ENCODE measurements at regions not wholly inside any gene's neighbourhood (a gene's known extent, or its start where the extent isn't known, plus 50 kb on each side); places are given as distances from the start of the nearest gene placed in this dataset.

GRCh38 chr9:113695440-113695851 is 180.7 kb upstream of the ZNF618 start:
- in situ Hi-C loops (cut with MboI; ENCODE audit: low sequenced_read_pairs): no loop called here

GRCh38 chr9:113695901-113696300 is 180.2 kb upstream of the ZNF618 start:
- in situ Hi-C loops (cut with MboI; ENCODE audit: low sequenced_read_pairs): no loop called here

- in situ Hi-C loops (cut with MboI; ENCODE audit: low sequenced_read_pairs): loop anchor here (25.0 kb wide), 1 partner anchor 585 kb away; no protein-coding TSS in a partner anchor
Observed at GRCh38 chr9:113701774-113702755, 174.0 kb upstream of the ZNF618 start.

GRCh38 chr9:113705306-113705927 is 170.7 kb upstream of the ZNF618 start:
- in situ Hi-C loops (cut with MboI; ENCODE audit: low sequenced_read_pairs): loop anchor here (25.0 kb wide), 1 partner anchor 582 kb away; no protein-coding TSS in a partner anchor

GRCh38 chr9:113705928-113706519 is 170.1 kb upstream of the ZNF618 start:
- in situ Hi-C loops (cut with MboI; ENCODE audit: low sequenced_read_pairs): loop anchor here (25.0 kb wide), 1 partner anchor 581 kb away; no protein-coding TSS in a partner anchor

- in situ Hi-C loops (cut with MboI; ENCODE audit: low sequenced_read_pairs): loop anchor here (25.0 kb wide), 1 partner anchor 579 kb away; no protein-coding TSS in a partner anchor
Observed at GRCh38 chr9:113707953-113708695, 168.0 kb upstream of the ZNF618 start.

- in situ Hi-C loops (cut with MboI; ENCODE audit: low sequenced_read_pairs): loop anchor here (25.0 kb wide), 1 partner anchor 578 kb away; no protein-coding TSS in a partner anchor
Observed at GRCh38 chr9:113708821-113709713, 167.0 kb upstream of the ZNF618 start.

GRCh38 chr9:113709721-113710120 is 166.4 kb upstream of the ZNF618 start:
- in situ Hi-C loops (cut with MboI; ENCODE audit: low sequenced_read_pairs): loop anchor here (25.0 kb wide), 1 partner anchor 578 kb away; no protein-coding TSS in a partner anchor

GRCh38 chr9:113711251-113711650 is 164.9 kb upstream of the ZNF618 start:
- in situ Hi-C loops (cut with MboI; ENCODE audit: low sequenced_read_pairs): loop anchor here (25.0 kb wide), 1 partner anchor 576 kb away; no protein-coding TSS in a partner anchor

GRCh38 chr9:113712053-113712452 is 164.1 kb upstream of the ZNF618 start:
- in situ Hi-C loops (cut with MboI; ENCODE audit: low sequenced_read_pairs): loop anchor here (25.0 kb wide), 1 partner anchor 575 kb away; no protein-coding TSS in a partner anchor

- in situ Hi-C loops (cut with MboI; ENCODE audit: low sequenced_read_pairs): loop anchor here (25.0 kb wide), 1 partner anchor 572 kb away; no protein-coding TSS in a partner anchor
Observed at GRCh38 chr9:113715086-113715485, 161.0 kb upstream of the ZNF618 start.

GRCh38 chr9:113719919-113720318 is 156.2 kb upstream of the ZNF618 start:
- in situ Hi-C loops (cut with MboI; ENCODE audit: low sequenced_read_pairs): loop anchor here (25.0 kb wide), 1 partner anchor 567 kb away; no protein-coding TSS in a partner anchor

- in situ Hi-C loops (cut with MboI; ENCODE audit: low sequenced_read_pairs): loop anchor here (25.0 kb wide), 1 partner anchor 567 kb away; no protein-coding TSS in a partner anchor
Observed at GRCh38 chr9:113720495-113720894, 155.6 kb upstream of the ZNF618 start.

- in situ Hi-C loops (cut with MboI; ENCODE audit: low sequenced_read_pairs): loop anchor here (25.0 kb wide), 1 partner anchor 565 kb away; no protein-coding TSS in a partner anchor
Observed at GRCh38 chr9:113721856-113722255, 154.3 kb upstream of the ZNF618 start.

- in situ Hi-C loops (cut with MboI; ENCODE audit: low sequenced_read_pairs): loop anchor here (25.0 kb wide), 1 partner anchor 563 kb away; no protein-coding TSS in a partner anchor
Observed at GRCh38 chr9:113724202-113724601, 151.9 kb upstream of the ZNF618 start.

GRCh38 chr9:113728989-113729388 is 147.1 kb upstream of the ZNF618 start:
- in situ Hi-C loops (cut with MboI; ENCODE audit: low sequenced_read_pairs): no loop called here

GRCh38 chr9:113734826-113735225 is 141.3 kb upstream of the ZNF618 start:
- in situ Hi-C loops (cut with MboI; ENCODE audit: low sequenced_read_pairs): no loop called here

- in situ Hi-C loops (cut with MboI; ENCODE audit: low sequenced_read_pairs): no loop called here
Observed at GRCh38 chr9:113737517-113738271, 138.4 kb upstream of the ZNF618 start.
